ENCODE measurements at regions not wholly inside any gene's neighbourhood (a gene's known extent, or its start where the extent isn't known, plus 50 kb on each side); places are given as distances from the start of the nearest gene placed in this dataset.

- intact Hi-C loops (cut with DNase I) = no loop called here
- TF ChIP-seq POLR2A (IDR thresholded peaks at IDR 0.05) = no peak
- TF ChIP-seq, protein P1, sequence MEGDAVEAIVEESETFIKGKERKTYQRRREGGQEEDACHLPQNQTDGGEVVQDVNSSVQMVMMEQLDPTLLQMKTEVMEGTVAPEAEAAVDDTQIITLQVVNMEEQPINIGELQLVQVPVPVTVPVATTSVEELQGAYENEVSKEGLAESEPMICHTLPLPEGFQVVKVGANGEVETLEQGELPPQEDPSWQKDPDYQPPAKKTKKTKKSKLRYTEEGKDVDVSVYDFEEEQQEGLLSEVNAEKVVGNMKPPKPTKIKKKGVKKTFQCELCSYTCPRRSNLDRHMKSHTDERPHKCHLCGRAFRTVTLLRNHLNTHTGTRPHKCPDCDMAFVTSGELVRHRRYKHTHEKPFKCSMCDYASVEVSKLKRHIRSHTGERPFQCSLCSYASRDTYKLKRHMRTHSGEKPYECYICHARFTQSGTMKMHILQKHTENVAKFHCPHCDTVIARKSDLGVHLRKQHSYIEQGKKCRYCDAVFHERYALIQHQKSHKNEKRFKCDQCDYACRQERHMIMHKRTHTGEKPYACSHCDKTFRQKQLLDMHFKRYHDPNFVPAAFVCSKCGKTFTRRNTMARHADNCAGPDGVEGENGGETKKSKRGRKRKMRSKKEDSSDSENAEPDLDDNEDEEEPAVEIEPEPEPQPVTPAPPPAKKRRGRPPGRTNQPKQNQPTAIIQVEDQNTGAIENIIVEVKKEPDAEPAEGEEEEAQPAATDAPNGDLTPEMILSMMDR (IDR thresholded peaks at IDR 0.05) = no peak
- H3K4me1 ChIP-seq = peaks cover 0 to 7% (median 3%) of the 10 kb centered on the region in 3 donors
- H3K4me3 ChIP-seq = no peak overlapping the region
- H3K9me3 ChIP-seq = no peaks in the 10 kb centered on the region
- no peak overlapping the region for H3K27ac ChIP-seq
- no peaks in the 10 kb centered on the region for H3K36me3 ChIP-seq
- WGBS, 2 donors = 69 to 84% methylated on average over 2 of the region's 2 CpGs
- peaks cover 0 to 4% (median 0%) of the 10 kb centered on the region in 4 donors for H3K27me3 ChIP-seq
- no peak for DNase-seq
Measured at GRCh38 chr2:88854528-88854927, 163.1 kb downstream of the RPIA start.

GRCh38 chr2:88855620-88856408 lies 164.3 kb downstream of the RPIA start:
- no peak overlapping the region for H3K4me3 ChIP-seq
- WGBS, 2 donors = 31 to 46% methylated on average over 3 of the region's 3 CpGs
- H3K27ac ChIP-seq = no peak overlapping the region
- no peaks in the 10 kb centered on the region for H3K36me3 ChIP-seq
- intact Hi-C loops (cut with DNase I) = no loop called here
- DNase-seq = no peak
- peaks cover 0 to 7% (median 3%) of the 10 kb centered on the region in 3 donors for H3K4me1 ChIP-seq
- no peaks in the 10 kb centered on the region for H3K27me3 ChIP-seq
- TF ChIP-seq, protein P1 (IDR thresholded peaks at IDR 0.05) = no peak
- no peak for TF ChIP-seq POLR2A (IDR thresholded peaks at IDR 0.05)
- no peaks in the 10 kb centered on the region for H3K9me3 ChIP-seq

GRCh38 chr2:88856409-88857135 lies 165.1 kb downstream of the RPIA start:
- no peaks in the 10 kb centered on the region for H3K9me3 ChIP-seq
- no peaks in the 10 kb centered on the region for H3K36me3 ChIP-seq
- TF ChIP-seq POLR2A (IDR thresholded peaks at IDR 0.05) = no peak
- TF ChIP-seq, protein P1 (IDR thresholded peaks at IDR 0.05) = no peak
- no peak for DNase-seq
- intact Hi-C loops (cut with DNase I) = no loop called here
- H3K27ac ChIP-seq = no peak overlapping the region
- H3K4me3 ChIP-seq = no peak overlapping the region
- no peaks in the 10 kb centered on the region for H3K27me3 ChIP-seq
- 42 to 67% methylated on average over 3 of the region's 3 CpGs for WGBS, 2 donors
- H3K4me1 ChIP-seq = peaks cover 0 to 7% (median 3%) of the 10 kb centered on the region in 3 donors

- TF ChIP-seq POLR2A (IDR thresholded peaks at IDR 0.05) = peak in 1 of 4 donors; percentile 39
- TF ChIP-seq, protein P1 (IDR thresholded peaks at IDR 0.05) = no peak
- H3K9me3 ChIP-seq = no peaks in the 10 kb centered on the region
- WGBS, 2 donors = 72 to 86% methylated on average over 8 to 9 of the region's 9 CpGs
- no peak overlapping the region for H3K27ac ChIP-seq
- no peaks in the 10 kb centered on the region for H3K27me3 ChIP-seq
- no peaks in the 10 kb centered on the region for H3K36me3 ChIP-seq
- intact Hi-C loops (cut with DNase I) = no loop called here
- H3K4me1 ChIP-seq = peaks cover 0 to 7% (median 3%) of the 10 kb centered on the region in 3 donors
- no peak overlapping the region for H3K4me3 ChIP-seq
- no peak for DNase-seq
Measured at GRCh38 chr2:88857274-88857741, 165.8 kb downstream of the RPIA start.

GRCh38 chr2:88857951-88858411 lies 166.5 kb downstream of the RPIA start:
- Histone ChIP-seq H3K36me3 (no peaks in the 10 kb centered on the region), H3K27me3 (no peaks in the 10 kb centered on the region), H3K27ac (no peak overlapping the region), H3K9me3 (no peaks in the 10 kb centered on the region), H3K4me1 (peaks cover 0 to 7% (median 3%) of the 10 kb centered on the region in 3 donors), H3K4me3 (peak overlapping the region in 1 of 4 donors; percentile 18)
- intact Hi-C loops (cut with DNase I) = no loop called here
- 47 to 75% methylated on average over 7 of the region's 7 CpGs for WGBS, 2 donors
- TF ChIP-seq, protein P1 (IDR thresholded peaks at IDR 0.05) = no peak
- TF ChIP-seq POLR2A (IDR thresholded peaks at IDR 0.05) = peak in 1 of 4 donors; percentile 11
- no peak for DNase-seq
